ENCODE measurements at regions not wholly inside any gene's neighbourhood (a gene's known extent, or its start where the extent isn't known, plus 50 kb on each side); places are given as distances from the start of the nearest gene placed in this dataset.

DNA sequence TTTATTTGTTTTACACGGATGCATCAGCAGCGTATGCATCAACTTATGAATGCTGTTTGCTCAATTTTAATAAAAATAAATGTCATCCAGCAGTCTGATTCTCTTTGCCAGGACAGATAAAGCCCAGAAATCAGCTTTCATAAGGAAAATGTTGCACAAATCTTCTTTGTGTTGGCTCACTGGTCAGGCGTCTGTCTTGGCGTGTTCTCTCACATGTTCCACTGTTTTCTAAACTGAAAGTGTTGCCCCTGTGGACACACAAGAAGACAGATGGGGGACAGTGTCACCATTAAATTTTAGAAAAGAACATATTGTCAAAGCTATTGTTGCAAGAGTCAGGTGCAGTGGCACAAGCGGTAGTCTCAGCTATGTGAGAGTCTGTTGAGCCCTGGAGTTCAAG, 316.2 kb downstream of the CENPC start:
- DNase-seq (ENCODE audit: low spot score) = no peak

DNA sequence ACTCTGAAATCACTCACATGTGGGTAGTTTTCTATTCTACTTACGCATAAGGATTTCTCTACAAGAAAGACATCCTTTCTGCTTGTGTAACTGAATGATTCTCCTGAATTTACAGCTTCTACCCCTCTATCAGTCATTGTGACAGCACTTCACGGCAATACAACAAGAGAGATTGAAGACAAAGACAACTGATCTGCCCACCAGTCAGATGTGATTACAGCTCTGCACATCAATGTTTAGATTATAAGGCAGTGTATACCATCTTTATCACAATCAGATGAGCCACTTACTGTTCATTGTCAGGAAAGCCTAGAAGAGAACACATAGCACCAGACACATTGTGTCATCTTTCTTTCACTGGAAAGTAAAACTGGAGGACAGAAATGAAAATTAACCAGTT, 324.4 kb downstream of the CENPC start:
- DNase-seq (ENCODE audit: low spot score) = no peak

DNA sequence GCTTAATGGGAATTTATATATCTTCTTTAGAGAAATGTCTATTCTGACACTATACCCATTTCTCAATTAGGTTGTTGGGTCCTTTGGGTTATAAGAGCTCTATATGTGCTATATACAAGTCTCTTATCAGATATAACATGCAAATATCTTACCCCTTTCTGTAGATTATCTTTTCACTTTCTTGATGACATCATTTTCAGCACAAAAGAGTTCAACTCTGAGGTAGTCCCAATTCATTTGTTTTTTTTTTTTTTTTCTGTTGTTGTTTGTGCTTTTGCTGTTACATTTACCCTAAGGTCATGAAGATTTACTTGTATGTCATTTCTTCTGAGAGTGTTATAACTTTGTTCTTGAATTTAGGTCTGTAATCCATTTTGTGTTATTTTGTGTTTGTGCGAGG, 326.4 kb downstream of the CENPC start:
- no peak for DNase-seq (ENCODE audit: low spot score)

DNA sequence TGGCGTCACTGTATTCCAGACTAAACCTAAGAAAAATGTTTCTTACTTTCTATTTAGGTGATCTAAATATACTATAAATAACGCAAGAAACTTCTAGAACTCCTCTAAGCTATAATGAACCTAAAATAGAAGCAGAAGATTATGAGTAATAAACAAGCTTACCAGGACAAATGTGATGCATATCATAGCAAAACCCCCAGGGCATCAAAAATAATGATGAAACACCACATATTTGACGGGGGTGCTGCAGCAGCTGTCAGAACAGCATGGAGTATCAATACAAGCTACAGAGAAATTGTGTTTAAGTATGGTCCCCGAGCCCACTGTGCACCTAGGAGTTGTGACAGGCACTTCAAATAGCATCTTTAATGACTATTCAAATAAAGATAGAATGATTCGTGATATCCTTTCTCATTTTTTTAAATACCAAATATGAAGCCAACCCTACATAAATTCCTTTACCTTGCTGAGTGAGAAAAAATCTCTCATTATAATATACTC, 337.3 kb downstream of the CENPC start:
- DNase-seq (ENCODE audit: low spot score) = no peak

DNA sequence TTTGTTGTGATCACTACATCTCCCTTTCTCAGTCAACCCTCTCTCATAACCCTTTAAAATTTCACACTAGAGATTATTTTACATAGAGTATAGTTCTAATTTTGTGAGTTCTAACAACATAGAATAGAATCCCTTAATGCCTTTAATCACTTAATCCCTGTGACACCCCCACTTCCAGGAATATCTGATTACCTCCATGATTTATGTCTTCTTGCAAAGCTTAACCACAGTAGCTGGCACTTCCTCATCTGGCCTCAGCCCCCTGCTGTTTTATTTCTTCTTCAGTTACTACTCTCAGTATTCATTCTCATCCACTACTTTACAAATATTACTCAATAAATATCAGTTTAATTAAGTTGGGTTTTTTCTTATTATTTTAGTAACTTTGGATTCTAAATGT, 340.9 kb downstream of the CENPC start:
- peak; percentile 7 for DNase-seq (ENCODE audit: low spot score)

DNA sequence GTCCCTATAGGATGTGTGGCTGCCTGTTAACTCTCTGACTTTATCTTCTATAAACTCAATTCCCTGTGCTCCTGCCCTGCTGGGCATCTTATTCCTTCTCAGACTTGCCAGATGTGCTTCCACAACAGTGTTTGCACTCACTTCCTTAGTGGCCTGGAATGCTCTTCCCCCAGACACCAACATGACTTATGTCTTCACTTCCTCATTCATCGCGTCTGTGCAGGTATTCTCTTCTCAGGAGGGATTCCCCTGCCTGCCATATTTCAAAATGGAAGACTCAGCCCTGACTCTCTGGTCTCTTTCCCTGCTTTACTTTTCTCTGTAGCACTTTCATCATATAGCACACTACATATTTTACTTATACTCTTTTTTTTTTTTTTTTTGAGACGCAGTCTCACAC, 344.0 kb downstream of the CENPC start:
- DNase-seq (ENCODE audit: low spot score) = no peak

DNA sequence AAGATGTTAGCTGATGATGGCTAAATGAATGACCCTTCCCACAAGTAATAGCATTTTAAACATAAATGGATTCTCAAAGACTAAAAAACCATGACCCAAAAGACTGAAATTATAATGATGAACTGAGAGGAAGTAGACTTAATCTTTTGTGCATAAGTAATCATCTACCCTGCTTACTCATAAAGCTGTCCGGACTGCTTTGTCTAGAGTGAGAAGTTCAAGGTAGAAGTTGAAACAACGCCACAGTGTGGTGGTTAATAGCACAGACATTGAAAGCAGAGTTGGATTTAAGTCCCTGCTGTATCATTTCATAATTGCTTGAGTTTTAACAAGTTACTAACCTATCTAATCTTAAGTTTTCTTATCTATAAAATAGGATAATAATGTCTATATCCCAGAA, 346.6 kb downstream of the CENPC start:
- DNase-seq (ENCODE audit: low spot score) = peak; percentile 26

DNA sequence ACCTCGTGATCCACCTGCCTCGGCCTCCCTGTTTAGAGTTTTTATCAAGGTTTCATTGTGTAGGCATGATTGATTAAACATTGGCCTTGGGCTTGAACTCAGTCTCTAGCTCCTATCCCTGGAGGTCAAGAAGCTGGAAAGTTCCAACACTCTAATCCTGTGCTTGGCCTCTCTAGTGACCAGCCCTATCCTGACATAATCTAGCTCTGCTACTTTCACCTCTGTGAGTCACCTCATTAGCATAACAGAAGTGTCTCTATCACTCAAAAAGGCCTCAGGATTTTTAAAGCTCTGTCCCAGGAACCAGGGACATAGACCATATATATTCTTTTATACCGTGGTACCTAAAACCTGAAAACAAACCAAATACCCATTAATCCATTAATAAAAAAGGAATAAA, 377.5 kb downstream of the CENPC start:
- peak; percentile 21 for DNase-seq (ENCODE audit: low spot score)

DNA sequence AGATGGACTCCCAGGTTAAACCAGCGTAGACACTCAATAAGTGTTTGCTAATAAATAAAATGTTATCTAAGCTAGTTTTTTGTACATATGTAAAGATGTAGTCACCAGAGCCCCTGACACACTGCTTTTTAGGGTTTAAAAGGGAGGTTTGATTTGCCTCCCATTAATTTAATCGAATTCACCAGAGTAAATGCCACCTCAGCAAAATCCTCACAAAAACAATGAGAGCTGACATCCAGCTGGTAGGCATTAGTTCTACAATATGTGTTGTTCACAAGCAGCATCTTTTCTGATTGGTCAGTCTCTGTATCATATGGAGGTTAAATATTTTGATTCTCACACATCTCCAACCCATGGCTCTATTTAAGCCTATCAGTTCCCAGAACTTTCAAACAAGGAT, 382.6 kb downstream of the CENPC start:
- DNase-seq (ENCODE audit: low spot score) = no peak

DNA sequence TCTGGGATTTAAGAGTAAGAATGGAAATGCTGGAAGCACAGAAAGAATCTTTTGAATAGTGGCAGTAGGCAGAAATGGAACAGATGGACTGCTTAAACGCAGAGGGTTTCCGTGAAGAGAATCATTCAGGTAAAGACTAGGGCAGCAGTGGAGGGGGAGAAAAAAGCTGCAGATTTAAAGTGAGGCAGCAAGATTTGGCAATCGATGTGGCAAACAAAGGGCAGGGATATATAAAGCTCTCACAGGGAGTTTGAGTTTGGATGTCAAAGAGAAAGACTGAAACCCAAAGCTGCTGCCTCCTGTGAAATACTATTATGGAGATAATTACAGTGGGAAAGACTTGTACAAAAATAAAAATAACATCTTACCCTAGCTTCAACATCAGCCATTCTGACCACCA, 384.0 kb downstream of the CENPC start:
- DNase-seq (ENCODE audit: low spot score) = no peak

DNA sequence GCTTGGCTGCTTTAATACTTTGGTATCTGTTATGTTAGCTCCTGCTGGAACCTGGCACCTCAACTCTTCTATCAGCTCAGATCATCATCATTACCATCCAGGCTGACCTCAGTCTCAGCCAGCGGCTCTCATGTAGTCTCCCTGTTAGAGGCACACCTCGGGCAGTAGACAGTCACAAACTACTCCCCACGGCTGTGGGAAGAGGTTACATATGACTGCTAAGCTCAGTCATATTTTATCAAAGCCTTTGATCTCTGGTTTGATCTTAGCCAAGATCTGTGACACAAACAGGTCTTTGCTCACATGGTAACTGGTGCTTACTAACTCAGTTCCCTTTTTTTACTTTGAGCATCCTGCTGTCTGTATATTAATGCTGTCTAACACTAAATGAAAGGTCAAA, 384.9 kb downstream of the CENPC start:
- no peak for DNase-seq (ENCODE audit: low spot score)

DNA sequence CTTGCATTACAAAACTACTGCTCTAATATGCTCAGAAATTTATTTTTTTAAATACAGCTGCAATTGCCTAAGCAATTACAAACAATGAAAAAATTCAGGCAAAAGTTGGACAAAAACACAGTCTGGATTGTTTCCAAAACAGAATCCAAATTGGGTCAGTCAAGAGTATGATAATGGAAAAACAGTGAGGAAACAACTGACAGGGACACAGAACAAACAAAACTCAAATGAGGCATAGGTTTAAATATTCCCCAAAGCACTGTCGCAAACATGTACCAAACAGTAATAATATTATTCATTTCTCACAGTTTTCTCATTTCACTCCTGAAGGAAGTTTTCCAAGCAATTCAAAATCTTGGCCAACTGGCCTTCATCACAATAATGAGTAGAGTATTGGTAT, 386.6 kb downstream of the CENPC start:
- DNase-seq (ENCODE audit: low spot score) = no peak

DNA sequence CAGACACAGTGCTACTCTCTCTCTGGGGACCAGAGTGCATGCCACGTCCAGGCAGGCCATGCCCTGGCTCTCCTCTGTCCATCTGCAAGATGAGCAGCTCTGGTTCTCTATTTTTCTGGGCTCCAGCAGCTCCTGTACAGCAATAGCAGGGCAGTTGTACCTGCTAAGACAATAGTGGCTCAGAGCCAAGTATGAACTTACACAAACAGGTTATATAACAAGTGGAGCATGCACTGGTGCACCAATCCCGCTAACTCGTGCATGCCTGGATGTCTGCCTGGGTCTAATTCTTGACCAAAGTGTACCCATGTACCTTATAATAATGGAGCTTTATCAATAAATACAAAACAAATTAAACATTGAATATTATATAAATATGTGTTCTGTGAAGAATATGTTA, 392.3 kb downstream of the CENPC start:
- DNase-seq (ENCODE audit: low spot score) = peak; percentile 20

DNA sequence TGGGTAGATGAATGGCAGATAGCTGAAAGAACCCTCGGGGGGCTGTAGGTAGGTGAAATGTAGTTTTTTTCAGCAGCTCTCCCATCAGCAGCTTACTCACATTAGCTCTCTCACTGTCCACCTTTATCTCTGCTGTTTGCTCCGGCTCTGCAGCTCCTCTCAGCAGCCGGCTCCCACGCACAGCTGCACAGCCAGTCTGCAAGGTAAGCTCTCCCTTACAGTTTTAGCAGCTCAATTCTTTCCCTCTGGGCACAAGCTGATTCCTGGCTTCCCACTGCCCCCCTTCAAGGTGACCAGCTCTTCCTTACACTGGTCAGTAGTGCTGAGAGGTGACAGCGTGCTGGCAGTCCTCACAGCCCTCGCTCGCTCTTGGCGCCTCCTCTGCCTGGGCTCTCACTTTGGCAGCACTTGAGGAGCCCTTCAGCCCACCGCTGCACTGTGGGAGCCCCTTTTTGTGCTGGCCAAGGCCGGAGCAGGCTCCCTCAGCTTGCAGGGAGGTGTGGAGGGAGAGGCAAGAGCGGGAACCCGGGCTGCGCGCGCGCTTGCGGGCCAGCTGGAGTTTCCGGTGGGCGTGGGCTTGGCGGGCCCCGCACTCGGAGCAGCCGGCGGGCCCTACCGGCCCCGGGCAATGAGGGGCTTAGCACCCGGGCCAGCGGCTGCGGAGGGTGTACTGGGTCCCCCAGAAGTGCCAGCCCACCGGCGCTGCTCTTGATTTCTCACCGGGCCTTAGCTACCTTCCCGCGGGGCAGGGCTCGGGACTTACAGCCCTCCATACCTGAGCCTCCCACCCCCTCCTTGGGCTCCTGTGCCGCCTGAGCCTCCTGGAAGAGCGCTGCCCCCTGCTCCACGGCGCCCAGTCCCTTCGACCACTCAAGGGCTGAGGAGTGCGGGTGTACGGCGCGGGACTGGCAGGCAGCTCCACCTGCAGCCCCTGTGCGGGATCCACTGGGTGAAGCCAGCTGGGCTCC, 393.6 kb downstream of the CENPC start:
- no peak for DNase-seq (ENCODE audit: low spot score)

DNA sequence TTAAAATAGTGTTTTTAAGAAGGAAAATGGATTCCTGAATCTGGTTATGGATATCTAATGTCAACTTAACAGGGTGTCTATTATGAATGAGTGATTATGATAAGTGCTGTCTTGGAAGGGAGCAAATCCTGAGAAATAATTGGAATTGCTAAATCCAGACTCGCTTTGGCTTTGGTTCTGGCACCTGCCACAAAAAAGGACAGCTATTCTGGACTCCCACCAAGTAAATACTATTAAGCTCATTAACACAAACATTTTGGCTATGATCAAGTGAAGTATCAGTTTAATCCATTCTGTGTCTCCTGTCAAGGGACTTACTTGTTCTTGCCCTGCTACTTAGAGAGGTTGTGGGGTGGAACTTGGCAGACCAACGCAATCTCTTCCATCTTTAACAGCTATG, 403.7 kb downstream of the CENPC start:
- DNase-seq (ENCODE audit: low spot score) = no peak

DNA sequence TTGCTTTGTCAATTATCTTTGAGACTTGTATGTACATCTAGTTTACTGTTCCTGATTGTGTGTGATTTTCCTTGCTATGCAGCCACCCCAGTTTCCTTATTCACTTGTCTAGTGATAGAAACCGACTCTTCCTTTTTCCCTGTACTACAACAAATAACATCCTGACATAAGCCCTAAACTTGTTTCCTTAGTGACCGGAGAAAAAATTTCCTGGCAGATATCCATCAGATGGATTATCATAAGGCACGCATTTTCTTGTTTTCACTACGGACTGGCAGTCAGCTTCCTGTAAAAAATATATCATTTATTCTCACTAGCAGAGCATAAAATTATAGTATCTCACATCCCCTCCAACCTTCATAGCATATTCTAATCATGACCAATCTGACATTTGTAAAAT, 410.7 kb downstream of the CENPC start:
- DNase-seq (ENCODE audit: low spot score) = no peak

DNA sequence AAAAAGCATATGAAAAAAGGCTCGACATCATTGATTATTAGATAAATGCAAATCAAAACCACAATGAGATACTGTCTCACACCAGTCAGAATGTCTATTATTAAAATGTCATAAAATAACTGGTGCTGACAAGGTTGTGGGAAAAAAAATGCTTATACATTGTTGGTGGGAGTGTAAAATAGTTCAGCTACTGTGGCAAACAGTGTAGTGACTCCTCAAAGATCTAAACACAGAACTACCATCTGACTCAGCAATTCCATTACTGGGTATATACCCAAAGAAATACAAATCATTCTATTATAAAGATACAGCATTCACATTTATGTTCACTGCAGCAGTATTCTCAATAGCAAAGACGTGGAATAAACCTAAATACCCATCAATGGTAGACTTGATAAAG, 412.1 kb downstream of the CENPC start:
- DNase-seq (ENCODE audit: low spot score) = no peak

DNA sequence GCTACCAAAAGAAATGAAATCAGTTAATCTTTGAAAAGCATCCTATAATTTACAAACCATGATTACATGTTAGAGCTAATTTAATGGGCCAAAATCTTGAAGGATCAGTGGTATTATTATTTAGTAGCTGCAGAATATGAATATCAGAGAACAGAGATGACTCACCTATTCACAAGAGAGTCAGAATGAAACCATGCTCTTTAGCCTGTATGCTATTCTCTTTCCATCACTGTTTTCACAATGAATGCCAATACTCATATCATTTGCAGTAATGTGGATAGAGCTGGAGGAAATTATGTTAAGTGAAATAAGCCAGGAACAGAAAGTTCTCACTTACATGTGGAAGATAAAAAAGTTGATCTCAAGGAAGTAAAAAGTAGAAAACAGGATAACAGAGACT, 414.1 kb downstream of the CENPC start:
- no peak for DNase-seq (ENCODE audit: low spot score)

DNA sequence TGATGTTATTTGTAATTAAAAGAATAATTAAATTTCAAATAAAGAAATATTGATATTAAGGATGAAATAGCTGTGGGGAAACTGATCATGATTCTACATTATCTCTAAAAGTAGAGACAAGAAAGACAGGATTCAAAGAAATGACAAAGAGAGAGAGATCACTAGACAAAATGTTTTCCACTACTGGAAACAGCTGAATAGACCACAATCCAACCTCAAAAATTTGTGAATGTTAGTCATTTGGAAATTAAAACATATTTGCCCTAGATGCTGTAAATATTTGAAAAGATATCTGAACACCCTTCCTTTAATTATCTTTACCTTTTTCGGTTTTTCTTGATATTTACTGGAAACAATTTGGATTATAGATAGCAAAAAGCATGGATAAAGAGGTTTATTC, 414.9 kb downstream of the CENPC start:
- DNase-seq (ENCODE audit: low spot score) = no peak

DNA sequence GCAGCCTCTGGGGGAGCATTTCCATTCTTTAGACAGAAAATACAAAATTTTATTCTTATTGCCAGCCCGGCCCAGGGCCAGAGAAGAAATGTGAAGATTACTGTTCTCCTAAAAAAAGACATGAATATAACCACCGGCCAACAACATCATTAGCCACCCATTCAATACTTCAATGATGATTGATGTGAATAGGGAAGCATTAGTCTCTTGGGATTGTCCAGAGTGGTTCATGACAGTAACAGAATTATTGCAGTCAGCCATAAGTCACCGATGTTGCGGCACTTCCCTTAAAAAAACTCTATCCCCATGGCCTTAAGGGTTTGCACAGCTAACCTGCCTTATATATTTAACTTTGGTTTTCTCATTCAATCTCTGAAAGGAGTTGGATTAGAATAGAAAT, 418.7 kb downstream of the CENPC start:
- DNase-seq (ENCODE audit: low spot score) = no peak

DNA sequence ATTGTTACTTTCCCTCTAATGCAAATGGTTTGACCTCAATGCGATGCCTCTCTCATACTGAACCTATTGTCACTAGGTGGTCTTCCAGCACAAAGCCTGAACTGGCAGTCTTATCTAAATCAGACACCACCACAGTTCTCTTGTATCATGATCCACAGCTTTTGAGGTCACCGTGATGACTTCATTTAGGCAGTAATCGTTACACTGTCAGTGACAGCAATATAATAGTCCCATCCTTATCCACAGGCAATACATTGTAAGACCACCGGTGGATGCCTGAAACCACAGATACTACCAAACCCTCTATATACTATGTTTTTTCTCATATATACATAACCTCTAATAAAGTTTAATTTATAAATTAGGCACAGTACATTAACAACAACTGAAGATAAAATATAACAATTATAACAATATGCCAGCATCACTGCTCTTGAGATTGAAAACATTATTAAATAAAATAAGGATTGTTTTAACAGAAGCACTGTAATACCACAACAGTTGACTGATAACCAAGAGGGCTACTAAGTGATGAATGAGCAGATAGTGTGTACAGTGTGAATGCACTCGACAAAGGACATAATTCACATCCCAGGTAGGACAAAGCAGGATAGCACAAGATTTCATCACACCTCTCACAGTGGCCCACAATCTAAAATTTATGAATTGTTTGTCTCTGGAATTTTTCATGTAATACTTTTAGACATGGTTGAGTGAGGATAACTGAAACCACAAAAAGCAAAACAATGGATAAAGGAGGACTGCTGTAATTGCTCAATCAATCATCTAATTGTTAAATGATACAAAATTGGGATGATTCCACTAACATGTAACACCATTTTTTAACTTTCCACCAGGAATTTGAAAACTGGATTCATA, 419.4 kb downstream of the CENPC start:
- no peak for DNase-seq (ENCODE audit: low spot score)

DNA sequence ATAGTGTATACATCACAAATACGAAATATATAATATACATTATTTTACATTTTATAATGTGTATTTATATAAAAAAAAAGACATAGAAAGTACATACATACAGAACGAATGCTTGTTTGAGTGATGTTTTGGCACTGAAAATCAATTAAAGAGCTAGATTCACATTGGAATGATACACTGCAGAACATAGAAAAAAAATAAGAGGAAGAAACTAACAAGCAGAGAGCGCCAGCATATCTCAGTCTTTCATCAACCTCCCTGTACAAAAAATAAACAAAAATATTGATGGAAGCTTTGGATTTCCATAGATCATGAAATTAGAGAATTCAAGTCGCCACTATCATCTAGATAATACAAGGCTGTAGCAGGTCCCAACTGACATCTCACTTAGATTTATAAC, 420.6 kb downstream of the CENPC start:
- DNase-seq (ENCODE audit: low spot score) = no peak

DNA sequence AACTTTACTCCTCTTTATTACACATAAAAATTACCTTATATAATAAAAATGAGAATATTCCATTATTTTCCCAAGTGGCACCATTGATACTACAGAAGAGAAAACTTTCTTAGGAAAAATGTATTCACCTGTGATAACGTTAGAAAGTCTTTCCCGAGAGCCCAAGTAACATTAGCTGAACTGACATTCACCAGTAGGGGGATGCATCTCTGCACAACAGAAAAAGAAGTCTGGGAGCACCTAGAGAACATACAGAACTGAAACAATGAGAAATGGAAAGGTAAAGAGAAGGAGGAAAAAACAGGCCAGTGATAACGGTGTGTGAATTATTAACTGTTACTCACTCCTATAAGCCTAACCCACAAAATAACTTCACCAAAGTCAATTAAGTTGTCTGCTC, 423.3 kb downstream of the CENPC start:
- DNase-seq (ENCODE audit: low spot score) = peak; percentile 38

Measured in iPS-NIHi11 (cell line).